Esophagus muscularis mucosa (tissue), 4 donors: ENCODE measurements at regions not wholly inside any gene's neighbourhood (a gene's known extent, or its start where the extent isn't known, plus 50 kb on each side); places are given as distances from the start of the nearest gene placed in this dataset.

Source experiments
- DNase-seq: peaks from one replicate; pipeline ENCODE4 v3.0.0-alpha.2; 2017; ENCODE audit errors: extremely low spot score
- H3K27ac ChIP-seq, 4 donors: fragments of 200-600 bp; sonication (generic); replicated peaks in 1 of 4; 1 replicate in 3 of 4; 2 replicates in 1 of 4; pipeline ENCODE4 v1.5.1; 2016 to 2019; ENCODE audit warnings: mild to moderate bottlenecking in 1 of 4
- H3K27me3 ChIP-seq, 4 donors: fragments of 200-600 bp; sonication (generic); one replicate each; pipeline versions ENCODE4 v1.5.1 to v1.6.0; 2016 to 2019
- H3K36me3 ChIP-seq, 4 donors: fragments of 200-600 bp; sonication (generic); one replicate each; pipeline ENCODE4 v1.5.1; 2016 to 2019
- H3K4me1 ChIP-seq, 4 donors: fragments of 200-600 bp; sonication (generic); one replicate each; pipeline ENCODE4 v1.5.1; 2016 to 2019
- H3K4me3 ChIP-seq, 4 donors: fragments of 200-600 bp; sonication (generic); 1 replicate in 2 of 4; 2 replicates in 2 of 4; pipeline ENCODE4 v1.5.1; 2016 to 2019; ENCODE audit warnings: mild to moderate bottlenecking in 4 of 4, moderate library complexity in 1 of 4
- H3K9me3 ChIP-seq, 4 donors: fragments of 200-600 bp; sonication (generic); 1 replicate in 3 of 4; 2 replicates in 1 of 4; pipeline ENCODE4 v1.5.1; 2016 to 2019
- CTCF ChIP-seq, 3 experiments: fragments of 200-600 bp in 2 of 3; fragments of 450-650 bp in 1 of 3; sonication (generic) in 2 of 3; IDR thresholded peaks; one replicate each; pipeline ENCODE4 v1.5.1; 2017 to 2019; ENCODE audit warnings: antibody characterized with exemption in 3 of 3, mild to moderate bottlenecking in 2 of 3, moderate library complexity in 1 of 3
- EP300 ChIP-seq: sonication (generic); formaldehyde crosslinking; IDR thresholded peaks from one replicate; pipeline ENCODE4 v1.6.1; 2017; ENCODE audit warnings: antibody characterized with exemption
- POLR2A ChIP-seq: fragments of 450-650 bp; IDR thresholded peaks from one replicate; pipeline ENCODE4 v1.6.1; 2017; ENCODE audit warnings: antibody characterized with exemption, moderate library complexity, mild to moderate bottlenecking, low read depth
- POLR2AphosphoS5 ChIP-seq, 2 donors: sonication (generic); formaldehyde crosslinking; IDR thresholded peaks; one replicate each; pipeline ENCODE4 v1.6.1; 2017; ENCODE audit warnings: antibody characterized with exemption in 2 of 2
- WGBS: methylation state at CpG from one replicate; pipeline ENCODE4 v1.1.5; 2018; 5-methylcytosine and 5-hydroxymethylcytosine counted together
- intact Hi-C: fragments of 100-400 bp; cut with DNase I; formaldehyde crosslinking; loops from one replicate; pipeline ENCODE4 v1.15.1; 2023

- peaks cover 0 to 59% (median 35%) of the 10 kb centered on the region in 4 donors for H3K4me1 ChIP-seq
- TF ChIP-seq CTCF (IDR thresholded peaks at IDR 0.05): no peak
- no peak for TF ChIP-seq POLR2A
- TF ChIP-seq EP300: no peak
- TF ChIP-seq POLR2AphosphoS5 (IDR thresholded peaks at IDR 0.05): no peak
- intact Hi-C loops: no loop called here
- no peak for DNase-seq
- H3K4me3 ChIP-seq: no peak overlapping the region
- 91% methylated on average over 8 of the region's 8 CpGs for WGBS
- H3K27ac ChIP-seq: peak overlapping the region in 3 of 4 donors; percentile 67 to 80 (median 73)
- no peaks in the 10 kb centered on the region for H3K27me3 ChIP-seq
- peaks cover 0 to 9% (median 4%) of the 10 kb centered on the region in 4 donors for H3K9me3 ChIP-seq
- no peaks in the 10 kb centered on the region for H3K36me3 ChIP-seq
Observed at GRCh38 chr11:12321217-12321937, 56.0 kb upstream of the PARVA start.

- TF ChIP-seq POLR2A (no peak), POLR2AphosphoS5 (IDR thresholded peaks at IDR 0.05) (no peak), CTCF (IDR thresholded peaks at IDR 0.05) (no peak), EP300 (no peak)
- DNase-seq: no peak
- H3K4me1 ChIP-seq: peaks cover 0 to 57% (median 40%) of the 10 kb centered on the region in 4 donors
- H3K27me3 ChIP-seq: no peaks in the 10 kb centered on the region
- intact Hi-C loops: no loop called here
- 91% methylated on average over 3 of the region's 3 CpGs for WGBS
- H3K4me3 ChIP-seq: no peak overlapping the region
- no peaks in the 10 kb centered on the region for H3K9me3 ChIP-seq
- H3K27ac ChIP-seq: no peak overlapping the region
- no peaks in the 10 kb centered on the region for H3K36me3 ChIP-seq
Observed at GRCh38 chr11:12324585-12324984, 52.8 kb upstream of the PARVA start.
